ENCODE measurements at regions not wholly inside any gene's neighbourhood (a gene's known extent, or its start where the extent isn't known, plus 50 kb on each side); places are given as distances from the start of the nearest gene placed in this dataset.

GRCh38 chr10:128588402-128588801 is 462.2 kb upstream of the MKI67 start:
- Histone ChIP-seq H3K36me3 (ENCODE audit: low read depth, low read length) (no peaks in the 10 kb centered on the region), H4K20me1 (ENCODE audit: low read length) (no peaks in the 10 kb centered on the region), H3F3A (ENCODE audit: low read length, unreplicated experiment) (no peaks in the 10 kb centered on the region), H3K79me2 (ENCODE audit: low read length) (no peaks in the 10 kb centered on the region), H3K27me3 (ENCODE audit: low read length) (no peaks in the 10 kb centered on the region), H3K4me1 (ENCODE audit: insufficient read depth, low read length) (no peaks in the 10 kb centered on the region), H3K9me2 (replicated peaks; ENCODE audit: low read length) (no peaks in the 10 kb centered on the region), H3K9ac (ENCODE audit: low read length) (no peak overlapping the region), H2AFZ (ENCODE audit: low read length) (no peak overlapping the region), H3K4me3 (ENCODE audit: low read length) (no peak overlapping the region), H3K9me3 (ENCODE audit: low read length) (no peaks in the 10 kb centered on the region), H3K27ac (ENCODE audit: low read length) (no peak overlapping the region), H3K4me2 (ENCODE audit: low read length) (no peak overlapping the region)
- no TSS peak for BruUV-seq (replicated peaks)
- intact Hi-C loops (cut with micrococcal nuclease) = no loop called here
- no peak for ATAC-seq
- ChIA-PET POLR2A (ENCODE audit: unreplicated experiment) (no interaction called here), CTCF (no interaction called here)
- no peak for DNase-seq
- no peak for TF ChIP-seq EZH2 (IDR thresholded peaks at IDR 0.05; ENCODE audit: low read length, unreplicated experiment)
- TF ChIP-seq CTCF (conservative IDR thresholded peaks at IDR 0.05; ENCODE audit: low read depth, low read length) = no peak
- TF ChIP-seq EZH2phosphoT487 (IDR thresholded peaks at IDR 0.05; ENCODE audit: borderline replicate concordance, low read length) = no peak

GRCh38 chr10:128594688-128595087 is 468.5 kb upstream of the MKI67 start:
- intact Hi-C loops (cut with micrococcal nuclease) = no loop called here
- no peak overlapping the region for H3K4me3 ChIP-seq (ENCODE audit: low read length)
- H3K9me2 ChIP-seq (replicated peaks; ENCODE audit: low read length) = no peaks in the 10 kb centered on the region
- ATAC-seq = no peak
- H3K27me3 ChIP-seq (ENCODE audit: low read length) = no peaks in the 10 kb centered on the region
- no peaks in the 10 kb centered on the region for H3K36me3 ChIP-seq (ENCODE audit: low read depth, low read length)
- H3K9me3 ChIP-seq (ENCODE audit: low read length) = no peaks in the 10 kb centered on the region
- no peak overlapping the region for H2AFZ ChIP-seq (ENCODE audit: low read length)
- ChIA-PET POLR2A (ENCODE audit: unreplicated experiment) (no interaction called here), CTCF (no interaction called here)
- H3K9ac ChIP-seq (ENCODE audit: low read length) = no peak overlapping the region
- H4K20me1 ChIP-seq (ENCODE audit: low read length) = no peaks in the 10 kb centered on the region
- H3K79me2 ChIP-seq (ENCODE audit: low read length) = no peaks in the 10 kb centered on the region
- TF ChIP-seq EZH2 (IDR thresholded peaks at IDR 0.05; ENCODE audit: low read length, unreplicated experiment) (no peak), EZH2phosphoT487 (IDR thresholded peaks at IDR 0.05; ENCODE audit: borderline replicate concordance, low read length) (no peak), CTCF (conservative IDR thresholded peaks at IDR 0.05; ENCODE audit: low read depth, low read length) (no peak)
- DNase-seq = no peak
- H3K4me2 ChIP-seq (ENCODE audit: low read length) = no peak overlapping the region
- no peaks in the 10 kb centered on the region for H3K4me1 ChIP-seq (ENCODE audit: insufficient read depth, low read length)
- no peak overlapping the region for H3K27ac ChIP-seq (ENCODE audit: low read length)
- no peaks in the 10 kb centered on the region for H3F3A ChIP-seq (ENCODE audit: low read length, unreplicated experiment)
- BruUV-seq (replicated peaks) = no TSS peak

DNA sequence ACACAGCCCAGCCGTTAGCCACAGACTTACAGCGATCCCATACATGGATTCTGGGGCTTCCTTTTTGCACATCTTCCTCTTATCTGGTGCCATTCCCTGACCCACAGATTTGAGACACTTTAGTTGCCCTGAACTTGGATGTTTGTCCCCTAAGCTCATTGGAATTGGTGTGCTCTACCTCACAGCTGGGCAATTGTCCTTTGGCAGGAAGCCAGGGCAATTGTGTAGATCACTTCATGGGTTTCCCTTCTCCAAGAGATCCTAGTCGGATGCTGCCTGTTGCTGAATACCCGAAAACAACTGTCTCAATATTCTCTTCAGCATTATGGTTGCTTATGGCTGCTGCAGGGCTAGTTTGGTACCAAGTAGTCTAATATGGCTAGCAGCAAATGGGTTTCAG is 470.7 kb upstream of the MKI67 start:
- Histone ChIP-seq H3K27ac (ENCODE audit: low read length) (no peak overlapping the region), H3K36me3 (ENCODE audit: low read depth, low read length) (no peaks in the 10 kb centered on the region), H3K27me3 (ENCODE audit: low read length) (no peaks in the 10 kb centered on the region), H3K4me1 (ENCODE audit: insufficient read depth, low read length) (no peaks in the 10 kb centered on the region), H3K9ac (ENCODE audit: low read length) (no peak overlapping the region), H3K9me3 (ENCODE audit: low read length) (no peaks in the 10 kb centered on the region), H3K79me2 (ENCODE audit: low read length) (no peaks in the 10 kb centered on the region), H3K4me2 (ENCODE audit: low read length) (no peak overlapping the region), H3K9me2 (replicated peaks; ENCODE audit: low read length) (no peaks in the 10 kb centered on the region), H3F3A (ENCODE audit: low read length, unreplicated experiment) (no peaks in the 10 kb centered on the region), H3K4me3 (ENCODE audit: low read length) (no peak overlapping the region), H2AFZ (ENCODE audit: low read length) (no peak overlapping the region), H4K20me1 (ENCODE audit: low read length) (no peaks in the 10 kb centered on the region)
- ATAC-seq (no peak), DNase-seq (no peak)
- ChIA-PET CTCF (no interaction called here), POLR2A (ENCODE audit: unreplicated experiment) (no interaction called here)
- TF ChIP-seq EZH2 (IDR thresholded peaks at IDR 0.05; ENCODE audit: low read length, unreplicated experiment) (no peak), EZH2phosphoT487 (IDR thresholded peaks at IDR 0.05; ENCODE audit: borderline replicate concordance, low read length) (no peak), CTCF (conservative IDR thresholded peaks at IDR 0.05; ENCODE audit: low read depth, low read length) (no peak)
- BruUV-seq (replicated peaks) = no TSS peak
- intact Hi-C loops (cut with micrococcal nuclease) = no loop called here

Measured in PC-3 (cell line).